Ishikawa (cell line): ENCODE measurements at regions not wholly inside any gene's neighbourhood (a gene's known extent, or its start where the extent isn't known, plus 50 kb on each side); places are given as distances from the start of the nearest gene placed in this dataset.

Experiments used
- CEBPB ChIP-seq: IDR thresholded peaks from 2 replicates; pipeline ENCODE4 v1.6.1; 2012
- CREB1 ChIP-seq: IDR thresholded peaks from 2 replicates; pipeline ENCODE4 v1.6.1; 2012; ENCODE audit warnings: low read depth
- EGR1 ChIP-seq: IDR thresholded peaks from 2 replicates; pipeline ENCODE4 v1.6.1; 2012
- EP300 ChIP-seq: IDR thresholded peaks from 2 replicates; pipeline ENCODE4 v1.6.1; 2012; ENCODE audit warnings: borderline replicate concordance
- FOXM1 ChIP-seq: IDR thresholded peaks from 2 replicates; pipeline ENCODE4 v1.6.1; 2012; ENCODE audit warnings: low read depth, borderline replicate concordance
- NFIC ChIP-seq: IDR thresholded peaks from 2 replicates; pipeline ENCODE4 v1.6.1; 2012
- RAD21 ChIP-seq: IDR thresholded peaks from 2 replicates; pipeline ENCODE4 v1.6.1; 2012; ENCODE audit warnings: low read depth
- TAF1 ChIP-seq: IDR thresholded peaks from 2 replicates; pipeline ENCODE4 v1.6.1; 2012; ENCODE audit warnings: low read depth, mild to moderate bottlenecking
- TCF12 ChIP-seq: IDR thresholded peaks from 2 replicates; pipeline ENCODE4 v1.6.1; 2012; ENCODE audit warnings: low read depth
- TEAD4 ChIP-seq: IDR thresholded peaks from 2 replicates; pipeline ENCODE4 v1.6.1; 2012
- YY1 ChIP-seq: IDR thresholded peaks from 2 replicates; pipeline ENCODE4 v1.6.1; 2012; ENCODE audit warnings: low read depth
- ZBTB7A ChIP-seq: IDR thresholded peaks from 2 replicates; pipeline ENCODE4 v1.6.1; 2012; ENCODE audit warnings: low read depth
- TF ChIP-seq, protein P1 (sequence below): IDR thresholded peaks from 2 replicates; pipeline ENCODE4 v1.6.1; 2012
- TF ChIP-seq, protein P2 (sequence below): IDR thresholded peaks from 2 replicates; pipeline ENCODE4 v1.6.1; 2012
- TF ChIP-seq, protein P3 (sequence below): IDR thresholded peaks from 2 replicates; pipeline ENCODE4 v1.6.1; 2012; ENCODE audit warnings: low read depth, mild to moderate bottlenecking

DNA sequence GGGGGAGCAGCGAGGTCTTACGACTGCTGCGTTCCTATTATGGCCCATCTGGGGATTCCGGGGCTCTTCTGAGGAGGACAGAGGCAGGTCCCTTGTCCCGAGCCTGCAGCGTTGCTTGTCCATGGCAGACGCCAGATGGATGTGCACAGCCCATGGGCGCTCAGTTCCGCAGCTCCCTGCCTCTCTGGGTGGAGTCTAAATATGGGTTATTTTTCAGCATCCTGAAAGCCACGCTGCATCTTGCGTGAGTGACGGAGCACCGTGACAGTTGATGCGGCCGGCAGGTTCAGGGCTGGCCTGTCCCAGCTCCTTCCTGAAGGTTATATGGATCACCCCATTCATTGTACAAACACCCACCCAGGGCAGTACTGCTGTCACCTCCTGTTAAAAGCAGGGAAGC lies 1169.4 kb downstream of the BRD1 start:
- TF ChIP-seq, protein P1, sequence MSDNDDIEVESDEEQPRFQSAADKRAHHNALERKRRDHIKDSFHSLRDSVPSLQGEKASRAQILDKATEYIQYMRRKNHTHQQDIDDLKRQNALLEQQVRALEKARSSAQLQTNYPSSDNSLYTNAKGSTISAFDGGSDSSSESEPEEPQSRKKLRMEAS = no peak
- TF ChIP-seq, protein P2, sequence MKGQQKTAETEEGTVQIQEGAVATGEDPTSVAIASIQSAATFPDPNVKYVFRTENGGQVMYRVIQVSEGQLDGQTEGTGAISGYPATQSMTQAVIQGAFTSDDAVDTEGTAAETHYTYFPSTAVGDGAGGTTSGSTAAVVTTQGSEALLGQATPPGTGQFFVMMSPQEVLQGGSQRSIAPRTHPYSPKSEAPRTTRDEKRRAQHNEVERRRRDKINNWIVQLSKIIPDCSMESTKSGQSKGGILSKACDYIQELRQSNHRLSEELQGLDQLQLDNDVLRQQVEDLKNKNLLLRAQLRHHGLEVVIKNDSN = no peak
- TF ChIP-seq EGR1 (no peak), ZBTB7A (no peak), EP300 (no peak), TEAD4 (no peak), FOXM1 (no peak), TAF1 (no peak), RAD21 (no peak), CREB1 (no peak), NFIC (no peak), TCF12 (no peak), YY1 (no peak), CEBPB (no peak)
- TF ChIP-seq, protein P3, sequence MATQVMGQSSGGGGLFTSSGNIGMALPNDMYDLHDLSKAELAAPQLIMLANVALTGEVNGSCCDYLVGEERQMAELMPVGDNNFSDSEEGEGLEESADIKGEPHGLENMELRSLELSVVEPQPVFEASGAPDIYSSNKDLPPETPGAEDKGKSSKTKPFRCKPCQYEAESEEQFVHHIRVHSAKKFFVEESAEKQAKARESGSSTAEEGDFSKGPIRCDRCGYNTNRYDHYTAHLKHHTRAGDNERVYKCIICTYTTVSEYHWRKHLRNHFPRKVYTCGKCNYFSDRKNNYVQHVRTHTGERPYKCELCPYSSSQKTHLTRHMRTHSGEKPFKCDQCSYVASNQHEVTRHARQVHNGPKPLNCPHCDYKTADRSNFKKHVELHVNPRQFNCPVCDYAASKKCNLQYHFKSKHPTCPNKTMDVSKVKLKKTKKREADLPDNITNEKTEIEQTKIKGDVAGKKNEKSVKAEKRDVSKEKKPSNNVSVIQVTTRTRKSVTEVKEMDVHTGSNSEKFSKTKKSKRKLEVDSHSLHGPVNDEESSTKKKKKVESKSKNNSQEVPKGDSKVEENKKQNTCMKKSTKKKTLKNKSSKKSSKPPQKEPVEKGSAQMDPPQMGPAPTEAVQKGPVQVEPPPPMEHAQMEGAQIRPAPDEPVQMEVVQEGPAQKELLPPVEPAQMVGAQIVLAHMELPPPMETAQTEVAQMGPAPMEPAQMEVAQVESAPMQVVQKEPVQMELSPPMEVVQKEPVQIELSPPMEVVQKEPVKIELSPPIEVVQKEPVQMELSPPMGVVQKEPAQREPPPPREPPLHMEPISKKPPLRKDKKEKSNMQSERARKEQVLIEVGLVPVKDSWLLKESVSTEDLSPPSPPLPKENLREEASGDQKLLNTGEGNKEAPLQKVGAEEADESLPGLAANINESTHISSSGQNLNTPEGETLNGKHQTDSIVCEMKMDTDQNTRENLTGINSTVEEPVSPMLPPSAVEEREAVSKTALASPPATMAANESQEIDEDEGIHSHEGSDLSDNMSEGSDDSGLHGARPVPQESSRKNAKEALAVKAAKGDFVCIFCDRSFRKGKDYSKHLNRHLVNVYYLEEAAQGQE = no peak

DNA sequence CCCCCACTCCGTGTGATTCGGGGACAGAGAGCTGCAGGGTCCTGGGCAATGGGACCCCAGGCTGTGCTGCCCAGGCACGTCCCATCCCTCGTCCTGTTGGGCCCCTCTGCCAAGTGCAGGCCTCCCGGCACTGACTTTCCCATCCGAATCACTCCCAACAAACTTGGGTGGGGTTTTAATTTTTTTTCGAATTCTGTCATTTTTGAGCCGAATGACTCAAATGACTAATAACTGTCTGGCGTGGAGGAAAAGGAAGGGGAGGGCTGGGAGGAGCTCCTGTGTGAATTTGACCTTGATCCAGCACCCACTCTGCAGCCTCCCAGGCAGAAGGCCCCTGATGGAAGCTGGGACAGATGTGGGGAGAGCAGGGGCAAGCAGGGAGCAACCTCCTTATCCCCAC lies 1173.2 kb downstream of the BRD1 start:
- no peak for TF ChIP-seq ZBTB7A
- no peak for TF ChIP-seq YY1
- TF ChIP-seq, protein P3 = no peak

DNA sequence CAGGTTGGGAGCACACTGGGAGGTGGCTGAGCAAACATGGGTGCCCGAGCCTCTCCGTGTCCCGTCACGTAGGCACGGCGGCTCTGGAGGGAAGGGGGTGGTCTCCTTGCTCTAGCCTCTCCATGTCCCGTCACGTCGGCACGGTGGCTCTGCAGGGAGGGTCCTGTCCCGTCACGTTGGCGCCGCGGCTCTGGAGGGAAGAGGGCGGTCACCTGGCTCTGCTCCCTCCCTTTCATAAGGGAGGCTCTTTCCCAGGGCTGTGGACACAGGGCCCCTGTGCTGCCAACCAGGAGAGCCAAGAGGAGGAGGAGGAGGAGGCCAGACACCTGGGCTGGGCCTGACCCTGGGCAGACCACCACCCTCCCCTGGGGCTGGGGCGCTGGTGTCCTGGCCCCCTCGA lies 1173.7 kb downstream of the BRD1 start:
- TF ChIP-seq CEBPB (no peak), NFIC (no peak), CREB1 (no peak), TEAD4 (no peak), ZBTB7A (no peak)
- TF ChIP-seq, protein P3 = no peak

DNA sequence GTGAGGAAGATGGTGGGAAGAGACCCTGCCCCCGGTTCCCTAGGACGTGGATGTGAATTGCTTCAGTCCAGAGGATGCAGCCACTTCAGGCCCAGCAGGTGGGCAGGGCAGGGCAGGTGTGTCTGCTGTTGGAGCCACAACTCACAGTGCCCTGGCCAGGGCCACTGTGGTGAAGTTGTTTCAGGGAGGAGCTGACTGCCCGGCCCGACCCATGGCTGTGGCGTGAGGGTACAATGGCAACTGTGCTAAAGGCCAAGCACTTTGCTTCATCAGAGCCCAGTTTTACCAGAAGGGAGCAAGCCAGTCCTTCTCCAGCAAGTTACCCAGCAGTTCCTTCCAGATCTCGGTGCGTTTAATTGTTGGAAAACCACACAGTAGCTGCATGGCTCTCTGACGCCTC lies 1174.4 kb downstream of the BRD1 start:
- TF ChIP-seq, protein P2 = no peak
- TF ChIP-seq, protein P3 = no peak
- no peak for TF ChIP-seq FOXM1
- TF ChIP-seq TAF1 = no peak
- TF ChIP-seq YY1 = no peak
- TF ChIP-seq EP300 = no peak
- no peak for TF ChIP-seq CEBPB
- TF ChIP-seq, protein P1 = no peak
- TF ChIP-seq ZBTB7A = no peak
- TF ChIP-seq NFIC = no peak
- TF ChIP-seq RAD21 = no peak
- TF ChIP-seq TCF12 = no peak
- TF ChIP-seq CREB1 = no peak
- TF ChIP-seq TEAD4 = no peak
- no peak for TF ChIP-seq EGR1
